Trophoblast cell (in vitro differentiated cells and primary cell): ENCODE measurements at regions not wholly inside any gene's neighbourhood (a gene's known extent, or its start where the extent isn't known, plus 50 kb on each side); places are given as distances from the start of the nearest gene placed in this dataset.

Experiments used
- DNase-seq, 2 donors: peaks; one replicate each; pipeline ENCODE4 v3.0.0-alpha.2; 2016
- H2AFZ ChIP-seq: 2 replicates; pipeline ENCODE4 v1.6.1; 2013; ENCODE audit warnings: low read length, moderate library complexity, mild to moderate bottlenecking; ENCODE audit not compliant: insufficient read depth, poor library complexity
- H2AK5ac ChIP-seq: 2 replicates; pipeline ENCODE4 v1.6.1; 2013; ENCODE audit warnings: mild to moderate bottlenecking, low read length
- H2BK120ac ChIP-seq: 2 replicates; pipeline ENCODE4 v1.6.1; 2013; ENCODE audit warnings: low read length, mild to moderate bottlenecking, moderate library complexity; ENCODE audit not compliant: insufficient read depth, poor library complexity
- H2BK12ac ChIP-seq: 2 replicates; pipeline ENCODE4 v1.6.1; 2013; ENCODE audit warnings: mild to moderate bottlenecking, low read length, moderate library complexity
- H2BK5ac ChIP-seq: 2 replicates; pipeline ENCODE4 v1.6.1; 2013; ENCODE audit warnings: low read length, low read depth, moderate library complexity, mild to moderate bottlenecking; ENCODE audit not compliant: poor library complexity
- H3K14ac ChIP-seq: 2 replicates; pipeline ENCODE4 v1.6.1; 2013; ENCODE audit warnings: mild to moderate bottlenecking, low read length
- H3K18ac ChIP-seq: 2 replicates; pipeline ENCODE4 v1.6.1; 2013; ENCODE audit warnings: mild to moderate bottlenecking, low read length
- H3K23ac ChIP-seq: 2 replicates; pipeline ENCODE4 v1.6.1; 2013; ENCODE audit warnings: low read length
- H3K27ac ChIP-seq: 2 replicates; pipeline ENCODE4 v1.5.1; 2013; ENCODE audit warnings: low read depth, mild to moderate bottlenecking, inconsistent platforms, low read length, moderate library complexity
- H3K27me3 ChIP-seq: 2 replicates; pipeline ENCODE4 v1.6.1; 2013; ENCODE audit warnings: inconsistent platforms, mild to moderate bottlenecking, low read length, moderate library complexity; ENCODE audit not compliant: insufficient read depth
- H3K36me3 ChIP-seq, 2 experiments: 1 replicate in 1 of 2; 2 replicates in 1 of 2; pipeline ENCODE4 v1.6.1; 2013; ENCODE audit warnings: low read length in 2 of 2, mild to moderate bottlenecking in 2 of 2, moderate library complexity in 1 of 2; ENCODE audit not compliant: insufficient read depth in 2 of 2, control insufficient read depth in 1 of 2
- H3K4ac ChIP-seq: 2 replicates; pipeline ENCODE4 v1.6.1; 2013; ENCODE audit warnings: low read depth, mild to moderate bottlenecking, low read length, moderate library complexity
- H3K4me1 ChIP-seq, 2 experiments: 1 replicate in 1 of 2; 2 replicates in 1 of 2; pipeline ENCODE4 v1.6.1; 2013; ENCODE audit warnings: low read length in 2 of 2, mild to moderate bottlenecking in 2 of 2, moderate library complexity in 1 of 2; ENCODE audit not compliant: insufficient read depth in 2 of 2, control insufficient read depth in 1 of 2
- H3K4me2 ChIP-seq: 2 replicates; pipeline ENCODE4 v1.6.1; 2013; ENCODE audit warnings: inconsistent platforms, mild to moderate bottlenecking, low read length, moderate library complexity
- H3K4me3 ChIP-seq: 2 replicates; pipeline ENCODE4 v1.5.1; 2013; ENCODE audit warnings: mild to moderate bottlenecking, low read depth, low read length, inconsistent platforms
- H3K79me1 ChIP-seq: one replicate; pipeline ENCODE4 v1.6.1; 2013; ENCODE audit warnings: low read length
- H3K79me2 ChIP-seq: 2 replicates; pipeline ENCODE4 v1.6.1; 2013; ENCODE audit warnings: low read length, mild to moderate bottlenecking; ENCODE audit not compliant: control insufficient read depth, insufficient read depth, poor library complexity
- H3K9ac ChIP-seq: 2 replicates; pipeline ENCODE4 v1.6.1; 2013; ENCODE audit warnings: mild to moderate bottlenecking, low read length
- H3K9me3 ChIP-seq: 2 replicates; pipeline ENCODE4 v1.6.1; 2013; ENCODE audit warnings: low read depth, mild to moderate bottlenecking, control low read depth, inconsistent platforms, low read length; ENCODE audit not compliant: insufficient read depth
- H4K12ac ChIP-seq: 2 replicates; pipeline ENCODE4 v1.6.1; 2013; ENCODE audit warnings: low read depth, mild to moderate bottlenecking, low read length, moderate library complexity
- H4K8ac ChIP-seq: 2 replicates; pipeline ENCODE4 v1.6.1; 2013; ENCODE audit warnings: low read depth, mild to moderate bottlenecking, low read length, moderate library complexity
- H4K91ac ChIP-seq: one replicate; pipeline ENCODE4 v1.6.1; 2013; ENCODE audit warnings: low read depth, mild to moderate bottlenecking, low read length, moderate library complexity
- WGBS: extraction: QIAGEN DNeasy Blood & Tissue Kit; methylation state at CpG from one replicate; pipeline ENCODE4 v1.1.7; 2013; ENCODE audit warnings: missing lambda C conversion rate; ENCODE audit not compliant: insufficient read length, insufficient coverage; ENCODE audit errors: extremely low coverage; 5-methylcytosine and 5-hydroxymethylcytosine counted together

DNA sequence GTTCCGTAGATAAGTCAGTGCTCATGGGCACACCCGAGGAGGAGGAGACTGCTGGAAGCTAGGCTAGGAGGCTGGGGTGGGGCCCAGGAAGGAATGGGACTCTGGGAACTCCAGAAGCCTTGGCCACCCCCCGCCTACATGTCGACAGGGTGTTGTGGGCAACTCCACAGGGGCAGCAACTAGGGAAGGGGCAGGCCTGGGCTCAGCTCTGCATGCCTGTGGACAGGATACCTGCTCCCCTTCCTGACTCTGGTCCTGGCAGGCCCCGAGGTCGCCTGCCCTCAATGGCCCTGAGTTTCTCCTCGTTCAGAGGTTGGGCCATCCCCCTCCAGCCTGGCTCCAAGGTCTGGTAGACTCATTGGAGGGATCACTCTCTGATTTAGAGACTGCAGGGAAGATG is 138.9 kb upstream of the LINGO1 start:
- no peaks in the 10 kb centered on the region for H3K79me1 ChIP-seq
- H3K14ac ChIP-seq: no peak overlapping the region
- H3K27ac ChIP-seq: no peak overlapping the region
- H4K91ac ChIP-seq: no peak overlapping the region
- H3K4me2 ChIP-seq: no peak overlapping the region
- no peak for DNase-seq
- H2BK120ac ChIP-seq: no peak overlapping the region
- H4K8ac ChIP-seq: no peak overlapping the region
- H3K18ac ChIP-seq: no peak overlapping the region
- H4K12ac ChIP-seq: no peak overlapping the region
- H3K9me3 ChIP-seq: no peaks in the 10 kb centered on the region
- no peak overlapping the region for H3K23ac ChIP-seq
- H3K4me3 ChIP-seq: no peak overlapping the region
- H3K36me3 ChIP-seq: no peaks in the 10 kb centered on the region
- WGBS: no CpG with 5 or more reads among the region's 7 CpGs
- H3K9ac ChIP-seq: no peak overlapping the region
- H3K79me2 ChIP-seq: no peaks in the 10 kb centered on the region
- no peak overlapping the region for H2AFZ ChIP-seq
- H2BK5ac ChIP-seq: no peak overlapping the region
- no peak overlapping the region for H2BK12ac ChIP-seq
- no peak overlapping the region for H2AK5ac ChIP-seq
- no peak overlapping the region for H3K4ac ChIP-seq
- H3K27me3 ChIP-seq: no peaks in the 10 kb centered on the region
- no peaks in the 10 kb centered on the region for H3K4me1 ChIP-seq

DNA sequence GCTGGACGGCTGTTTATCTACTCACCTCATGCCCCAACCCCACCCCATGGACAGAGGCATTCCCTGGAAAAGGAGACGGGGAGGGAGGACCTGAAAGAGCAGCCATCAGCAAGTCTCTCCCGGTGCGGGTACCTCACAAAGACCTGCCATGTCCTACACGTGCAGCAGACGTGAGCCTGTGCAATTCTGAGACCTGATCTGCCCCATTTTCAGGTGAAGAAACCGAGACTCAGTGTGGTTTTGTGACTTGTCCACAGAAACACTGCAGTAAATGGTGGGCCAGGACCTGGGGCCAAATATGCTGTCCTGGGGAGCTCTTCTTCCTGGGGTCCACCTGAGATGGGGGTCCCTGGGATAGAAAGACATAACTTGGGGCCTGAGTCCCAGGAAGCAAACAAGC is 137.0 kb upstream of the LINGO1 start:
- no peak overlapping the region for H4K12ac ChIP-seq
- H3K23ac ChIP-seq: no peak overlapping the region
- no peak overlapping the region for H2BK120ac ChIP-seq
- no peak overlapping the region for H4K8ac ChIP-seq
- H3K9ac ChIP-seq: no peak overlapping the region
- no peaks in the 10 kb centered on the region for H3K79me1 ChIP-seq
- no peak for DNase-seq
- H3K27me3 ChIP-seq: no peaks in the 10 kb centered on the region
- no peaks in the 10 kb centered on the region for H3K4me1 ChIP-seq
- H3K4me2 ChIP-seq: no peak overlapping the region
- no peak overlapping the region for H3K27ac ChIP-seq
- no peak overlapping the region for H4K91ac ChIP-seq
- H3K4me3 ChIP-seq: no peak overlapping the region
- H3K18ac ChIP-seq: no peak overlapping the region
- H2BK5ac ChIP-seq: no peak overlapping the region
- no CpG with 5 or more reads among the region's 7 CpGs for WGBS
- H3K79me2 ChIP-seq: no peaks in the 10 kb centered on the region
- H2AK5ac ChIP-seq: no peak overlapping the region
- no peak overlapping the region for H3K4ac ChIP-seq
- no peak overlapping the region for H3K14ac ChIP-seq
- H3K9me3 ChIP-seq: no peaks in the 10 kb centered on the region
- H2BK12ac ChIP-seq: no peak overlapping the region
- no peak overlapping the region for H2AFZ ChIP-seq
- no peaks in the 10 kb centered on the region for H3K36me3 ChIP-seq

DNA sequence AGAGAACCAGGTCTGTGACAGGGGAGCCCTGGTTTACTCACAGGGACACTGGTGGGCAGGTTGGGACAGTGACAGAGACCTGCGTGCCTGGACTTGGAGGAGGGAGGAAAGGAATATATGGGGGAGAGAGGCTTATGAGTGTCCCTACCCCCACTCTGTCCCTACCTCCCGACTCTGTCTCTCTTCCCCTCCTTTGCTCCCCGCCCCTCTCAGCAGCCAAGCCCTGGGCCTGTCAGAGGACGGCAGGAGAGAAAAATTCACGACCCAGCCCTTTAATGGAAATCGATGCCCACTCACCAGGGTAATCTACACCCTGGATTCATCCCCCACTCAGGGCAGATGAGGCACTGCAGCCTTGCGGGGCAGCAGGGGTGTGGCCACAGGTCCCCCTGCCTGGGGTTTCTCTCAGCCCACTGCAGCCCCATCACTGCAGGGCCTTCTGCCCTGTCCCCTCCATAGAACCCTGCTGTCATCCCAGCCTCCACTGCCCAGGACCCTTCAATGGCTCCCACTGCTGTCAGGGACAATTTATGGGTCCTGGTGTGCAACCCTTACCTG is 135.9 kb upstream of the LINGO1 start:
- Histone ChIP-seq H3K14ac (no peak overlapping the region), H4K12ac (no peak overlapping the region), H3K9me3 (no peaks in the 10 kb centered on the region), H2BK5ac (no peak overlapping the region), H4K8ac (no peak overlapping the region), H2BK120ac (no peak overlapping the region), H3K27ac (no peak overlapping the region), H2AFZ (no peak overlapping the region), H2AK5ac (no peak overlapping the region), H3K9ac (no peak overlapping the region), H4K91ac (no peak overlapping the region), H3K4me3 (no peak overlapping the region), H3K18ac (no peak overlapping the region), H2BK12ac (no peak overlapping the region), H3K4me2 (no peak overlapping the region), H3K4ac (no peak overlapping the region), H3K27me3 (no peaks in the 10 kb centered on the region), H3K79me1 (no peaks in the 10 kb centered on the region), H3K4me1 (no peaks in the 10 kb centered on the region), H3K36me3 (no peaks in the 10 kb centered on the region), H3K23ac (no peak overlapping the region), H3K79me2 (no peaks in the 10 kb centered on the region)
- no CpG with 5 or more reads among the region's 7 CpGs for WGBS
- no peak for DNase-seq

DNA sequence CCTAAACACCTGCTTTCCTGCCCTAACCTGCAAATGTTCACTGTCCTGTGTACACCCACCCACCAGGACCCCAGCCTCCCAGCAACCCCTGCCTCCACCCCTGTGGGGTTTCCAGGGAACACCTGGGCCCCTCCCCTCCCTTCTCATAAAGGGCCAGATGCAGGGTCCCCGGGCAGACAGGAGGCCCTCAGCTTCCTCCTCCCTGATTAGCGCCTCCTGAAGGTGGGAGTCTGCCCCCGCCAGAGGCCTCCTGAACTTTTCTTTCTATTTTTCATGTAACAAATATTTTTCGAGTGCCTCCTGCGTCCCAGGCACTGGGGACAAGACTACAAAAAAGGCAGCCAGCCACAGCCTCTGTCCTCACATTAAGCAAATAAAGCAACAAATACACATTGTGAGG is 135.4 kb upstream of the LINGO1 start:
- H4K91ac ChIP-seq: no peak overlapping the region
- H3K4ac ChIP-seq: no peak overlapping the region
- H2BK5ac ChIP-seq: no peak overlapping the region
- H3K23ac ChIP-seq: no peak overlapping the region
- H2AK5ac ChIP-seq: no peak overlapping the region
- no peak overlapping the region for H3K14ac ChIP-seq
- no peak overlapping the region for H2BK120ac ChIP-seq
- H3K4me1 ChIP-seq: no peaks in the 10 kb centered on the region
- whole genome bisulfite sequencing: no CpG with 5 or more reads among the region's 5 CpGs
- H3K27ac ChIP-seq: no peak overlapping the region
- H3K36me3 ChIP-seq: no peaks in the 10 kb centered on the region
- no peaks in the 10 kb centered on the region for H3K27me3 ChIP-seq
- no peak overlapping the region for H3K4me2 ChIP-seq
- no peak overlapping the region for H3K18ac ChIP-seq
- H4K12ac ChIP-seq: no peak overlapping the region
- no peaks in the 10 kb centered on the region for H3K9me3 ChIP-seq
- no peak overlapping the region for H2BK12ac ChIP-seq
- no peaks in the 10 kb centered on the region for H3K79me2 ChIP-seq
- H3K4me3 ChIP-seq: no peak overlapping the region
- no peak overlapping the region for H4K8ac ChIP-seq
- no peaks in the 10 kb centered on the region for H3K79me1 ChIP-seq
- no peak for DNase-seq
- no peak overlapping the region for H2AFZ ChIP-seq
- no peak overlapping the region for H3K9ac ChIP-seq
